Stimulated activated CD4-positive, alpha-beta T cell treated with anti-CD3 and anti-CD28 coated beads, Interleukin-12 subunit alpha, Interleukin-12 subunit beta, amount 100 ng/mL, for 24 hours (primary cell): ENCODE measurements at regions not wholly inside any gene's neighbourhood (a gene's known extent, or its start where the extent isn't known, plus 50 kb on each side); places are given as distances from the start of the nearest gene placed in this dataset.
A peak's percentile ranks its signal among the peaks of the same experiment; 100 is the strongest.

Source experiments
- DNase-seq, 2 experiments: peaks; one replicate each; pipeline ENCODE4 v3.0.0-alpha.2; 2020; ENCODE audit warnings: low read depth in 2 of 2

- no peak for DNase-seq
These were observed 59.9 kb upstream of the ZFR start for GRCh38 chr5:32504329-32504988.

DNA sequence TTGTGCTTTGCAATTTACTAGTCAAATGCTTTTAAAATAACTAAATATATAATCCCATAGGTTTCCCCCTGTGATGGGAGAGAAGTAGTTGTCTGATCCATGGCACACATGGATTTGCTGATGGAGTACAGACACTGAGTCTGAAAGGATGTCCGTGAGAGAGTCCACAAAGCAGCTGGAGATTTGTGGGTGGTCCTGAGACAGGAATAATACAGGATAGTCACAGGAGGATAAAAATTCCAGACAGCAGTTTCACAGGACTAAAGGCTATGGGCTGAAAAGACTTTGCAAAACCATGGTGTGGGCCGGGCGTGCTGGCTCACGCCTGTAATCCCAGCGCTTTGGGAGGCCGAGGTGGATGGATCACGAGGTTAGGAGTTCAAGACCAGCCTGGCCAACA lies 58.7 kb upstream of the ZFR start:
- no peak for DNase-seq

DNA sequence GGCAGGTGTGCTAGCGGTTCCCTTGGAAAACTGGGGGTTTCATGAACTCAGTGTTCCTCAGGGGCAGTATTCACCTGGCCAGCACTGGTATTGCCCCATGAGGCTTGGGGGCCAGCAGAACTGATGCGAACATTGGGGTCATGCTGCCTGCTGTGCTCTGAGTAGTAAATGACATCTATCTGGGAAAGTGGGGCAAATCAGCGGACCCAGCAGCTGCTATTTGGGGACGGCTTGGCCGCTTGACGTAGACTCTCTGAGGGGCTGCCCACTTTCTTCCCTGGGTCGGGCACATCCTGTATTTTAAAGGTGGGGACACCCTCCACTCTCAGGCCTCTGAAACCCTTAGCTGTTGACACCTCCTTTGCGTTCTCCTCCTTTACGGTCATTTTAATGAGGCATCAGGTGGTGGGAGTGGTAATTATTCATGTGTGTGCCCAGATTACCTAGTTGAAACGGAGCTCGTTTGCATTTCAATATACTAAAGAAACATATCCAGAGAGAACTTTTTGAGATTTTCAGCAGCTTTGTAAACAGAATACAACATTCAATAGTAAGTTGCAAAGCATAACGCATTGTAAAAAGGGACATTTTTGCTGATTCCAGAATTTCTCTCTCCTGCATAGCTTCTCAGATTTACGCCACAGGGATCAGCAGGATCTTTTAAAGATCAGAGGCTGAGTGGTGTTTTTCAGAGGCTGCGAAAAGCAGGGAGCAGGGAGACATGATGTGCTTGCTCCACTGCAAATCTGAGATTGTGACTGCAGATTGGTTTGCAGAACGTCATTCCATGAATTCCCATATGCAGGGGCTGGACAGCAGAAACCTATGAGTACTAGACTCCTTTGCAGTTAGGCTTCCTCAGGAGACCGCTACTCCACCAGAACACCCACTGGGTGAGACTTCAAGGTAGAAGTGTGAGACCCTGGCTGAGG lies 56.8 kb upstream of the ZFR start:
- DNase-seq: no peak

DNA sequence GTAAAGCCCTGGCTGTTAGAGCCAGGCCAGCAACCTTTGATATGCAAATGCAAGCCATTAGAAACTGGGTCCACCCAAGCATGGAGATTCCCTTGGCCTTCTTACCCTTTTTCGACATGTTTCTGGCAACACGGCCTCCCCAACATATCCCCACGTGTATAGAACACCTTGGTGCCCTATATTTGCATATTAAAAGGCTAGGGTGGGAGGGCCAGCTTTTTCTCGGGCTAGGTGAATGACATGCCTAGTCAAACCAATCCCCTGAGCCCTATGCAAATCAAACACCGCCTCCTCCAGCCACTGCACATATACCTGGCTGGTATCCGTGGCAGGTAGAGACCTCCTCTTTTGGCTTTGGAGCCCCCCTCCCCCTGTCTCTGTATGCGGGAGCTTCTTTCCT lies 55.6 kb upstream of the ZFR start:
- no peak for DNase-seq

DNA sequence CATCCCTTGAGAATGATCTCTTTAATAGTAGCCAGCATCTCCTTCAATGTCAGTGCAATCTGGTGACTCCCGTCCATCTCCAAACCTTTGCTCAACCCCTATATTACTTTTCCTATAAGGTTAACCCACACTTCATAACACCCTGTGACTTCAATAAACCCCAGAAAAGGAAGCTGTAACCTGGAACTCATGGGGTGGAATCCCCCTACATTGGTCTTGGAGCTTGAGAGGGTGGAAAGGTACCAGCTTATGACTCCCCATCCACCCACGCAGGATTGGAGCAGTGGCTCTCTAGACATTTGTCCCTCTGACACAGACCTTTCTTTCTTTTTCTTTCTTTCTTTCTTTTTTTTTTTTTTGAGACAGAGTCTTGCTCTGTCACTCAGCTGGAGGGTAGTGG lies 54.7 kb upstream of the ZFR start:
- DNase-seq: peak in 1 of 2 experiments; percentile 15

- no peak for DNase-seq
These were observed 53.9 kb upstream of the ZFR start for GRCh38 chr5:32498484-32498883.

- no peak for DNase-seq
These were observed 51.6 kb upstream of the ZFR start for GRCh38 chr5:32496104-32496503.

- DNase-seq: no peak
These were observed 50.3 kb upstream of the ZFR start for GRCh38 chr5:32494827-32495226.
